IMR-90 (cell line): ENCODE measurements at regions not wholly inside any gene's neighbourhood (a gene's known extent, or its start where the extent isn't known, plus 50 kb on each side); places are given as distances from the start of the nearest gene placed in this dataset.

Source experiments
- BHLHE40 ChIP-seq: fragments of 150-350 bp; IDR thresholded peaks from 2 replicates; pipeline ENCODE4 v1.6.1; 2016; ENCODE audit warnings: mild to moderate bottlenecking, low read depth, low read length
- CEBPB ChIP-seq: IDR thresholded peaks from 2 replicates; pipeline ENCODE4 v1.6.1; 2012; ENCODE audit warnings: low read depth, low read length, improper control_type of control experiment
- CHD1 ChIP-seq: IDR thresholded peaks from 2 replicates; pipeline ENCODE4 v1.6.1; 2012; ENCODE audit warnings: low read depth, low read length, improper control_type of control experiment
- CTCF ChIP-seq: conservative IDR thresholded peaks from 2 replicates; pipeline ENCODE4 v1.5.1; 2012; ENCODE audit warnings: mild to moderate bottlenecking, low read depth, low read length, improper control_type of control experiment
- ELK1 ChIP-seq: fragments of 150-350 bp; IDR thresholded peaks from 2 replicates; pipeline ENCODE4 v1.6.1; 2016; ENCODE audit warnings: low read depth, mild to moderate bottlenecking, low read length, moderate library complexity, borderline replicate concordance
- MAZ ChIP-seq: IDR thresholded peaks from 2 replicates; pipeline ENCODE4 v1.6.1; 2012; ENCODE audit warnings: low read depth, mild to moderate bottlenecking, low read length, improper control_type of control experiment, moderate library complexity, borderline replicate concordance
- POLR2A ChIP-seq: IDR thresholded peaks from 2 replicates; pipeline ENCODE4 v1.6.1; 2012; ENCODE audit warnings: mild to moderate bottlenecking, low read depth, low read length
- SMC3 ChIP-seq: fragments of 150-350 bp; IDR thresholded peaks from 2 replicates; pipeline ENCODE4 v1.6.1; 2016; ENCODE audit warnings: low read depth, mild to moderate bottlenecking, antibody characterized with exemption, low read length, moderate library complexity

GRCh38 chr12:60529723-60530122, 933.9 kb downstream of the SLC16A7 start:
- no peak for TF ChIP-seq CTCF
- no peak for TF ChIP-seq CEBPB
- TF ChIP-seq SMC3, result no peak
- TF ChIP-seq POLR2A, result no peak
- TF ChIP-seq CHD1, result no peak
- TF ChIP-seq BHLHE40, result no peak
- no peak for TF ChIP-seq MAZ
- no peak for TF ChIP-seq ELK1
